Liver (tissue), 8 donors: ENCODE measurements at regions not wholly inside any gene's neighbourhood (a gene's known extent, or its start where the extent isn't known, plus 50 kb on each side); places are given as distances from the start of the nearest gene placed in this dataset.

Source experiments
- DNase-seq: peaks from one replicate; pipeline ENCODE4 v3.0.0-alpha.2; 2017; ENCODE audit warnings: low spot score
- H3K27ac ChIP-seq, 2 donors: one replicate each; pipeline ENCODE4 v1.7.0; 2013; ENCODE audit warnings: inconsistent platforms in 2 of 2, low read length in 2 of 2, control low read depth in 1 of 2, low read depth in 1 of 2, mild to moderate bottlenecking in 1 of 2
- H3K27me3 ChIP-seq, 4 donors: one replicate each; pipeline versions ENCODE4 v1.6.1 to v1.7.0; 2013; ENCODE audit warnings: low read length in 3 of 4, inconsistent platforms in 1 of 4, mild to moderate bottlenecking in 1 of 4, moderate library complexity in 1 of 4; ENCODE audit not compliant: control insufficient read depth in 4 of 4, insufficient read depth in 4 of 4
- H3K36me3 ChIP-seq, 4 donors: one replicate each; pipeline versions ENCODE4 v1.6.1 to v1.7.0; 2013; ENCODE audit warnings: low read length in 3 of 4, mild to moderate bottlenecking in 3 of 4, low read depth in 1 of 4, moderate library complexity in 1 of 4; ENCODE audit not compliant: control insufficient read depth in 4 of 4, insufficient read depth in 3 of 4
- H3K4me1 ChIP-seq, 4 donors: one replicate each; pipeline versions ENCODE4 v1.6.1 to v1.7.0; 2013; ENCODE audit warnings: low read length in 3 of 4, mild to moderate bottlenecking in 3 of 4, moderate library complexity in 1 of 4; ENCODE audit not compliant: control insufficient read depth in 4 of 4, insufficient read depth in 4 of 4
- H3K4me3 ChIP-seq, 3 donors: one replicate each; pipeline versions ENCODE4 v1.6.1 to v1.7.0; 2013; ENCODE audit warnings: low read length in 3 of 3, control low read depth in 1 of 3, low read depth in 1 of 3, mild to moderate bottlenecking in 1 of 3
- H3K9ac ChIP-seq, 2 donors: one replicate each; pipeline ENCODE4 v1.7.0; 2013; ENCODE audit warnings: low read length in 2 of 2, mild to moderate bottlenecking in 2 of 2, moderate library complexity in 2 of 2, control low read depth in 1 of 2, low read depth in 1 of 2
- H3K9me3 ChIP-seq, 4 donors: one replicate each; pipeline versions ENCODE4 v1.6.1 to v1.7.0; 2013; ENCODE audit warnings: low read length in 3 of 4; ENCODE audit not compliant: control insufficient read depth in 4 of 4
- EGR1 ChIP-seq, 2 donors: IDR thresholded peaks; 2 replicates each; pipeline ENCODE4 v1.6.1; 2016 to 2018; ENCODE audit warnings: antibody characterized with exemption in 2 of 2, low read depth in 2 of 2
- FOXA1 ChIP-seq: IDR thresholded peaks from 2 replicates; pipeline ENCODE4 v1.6.1; 2016; ENCODE audit warnings: antibody characterized with exemption
- FOXA2 ChIP-seq: IDR thresholded peaks from 2 replicates; pipeline ENCODE4 v1.6.1; 2016; ENCODE audit warnings: antibody characterized with exemption
- GABPA ChIP-seq, 2 donors: IDR thresholded peaks in 1 of 2; conservative IDR thresholded peaks in 1 of 2; 2 replicates each; pipeline ENCODE4 v1.6.1; 2016; ENCODE audit warnings: antibody characterized with exemption in 2 of 2, mild to moderate bottlenecking in 1 of 2, moderate library complexity in 1 of 2
- HNF4A ChIP-seq, 2 donors: conservative IDR thresholded peaks; 2 replicates each; pipeline ENCODE4 v1.6.1; 2016; ENCODE audit warnings: antibody characterized with exemption in 2 of 2, mild to moderate bottlenecking in 2 of 2
- HNF4G ChIP-seq: IDR thresholded peaks from 2 replicates; pipeline ENCODE4 v1.6.1; 2016; ENCODE audit warnings: antibody characterized with exemption
- JUND ChIP-seq, 2 donors: IDR thresholded peaks; 2 replicates each; pipeline ENCODE4 v1.6.1; 2016; ENCODE audit warnings: antibody characterized with exemption in 2 of 2
- NR2F2 ChIP-seq: IDR thresholded peaks from 2 replicates; pipeline ENCODE4 v1.6.1; 2016; ENCODE audit warnings: antibody characterized with exemption
- RAD21 ChIP-seq, 2 donors: IDR thresholded peaks; 2 replicates each; pipeline ENCODE4 v1.6.1; 2016; ENCODE audit warnings: antibody characterized with exemption in 2 of 2, mild to moderate bottlenecking in 2 of 2
- RXRA ChIP-seq, 2 donors: IDR thresholded peaks; 2 replicates each; pipeline ENCODE4 v1.6.1; 2017 to 2018; ENCODE audit warnings: antibody characterized with exemption in 2 of 2, mild to moderate bottlenecking in 1 of 2
- SP1 ChIP-seq: IDR thresholded peaks from 2 replicates; pipeline ENCODE4 v1.6.1; 2018; ENCODE audit warnings: antibody characterized with exemption, mild to moderate bottlenecking
- TAF1 ChIP-seq: conservative IDR thresholded peaks from 2 replicates; pipeline ENCODE4 v1.6.1; 2016; ENCODE audit warnings: antibody characterized with exemption, mild to moderate bottlenecking
- YY1 ChIP-seq: IDR thresholded peaks from 2 replicates; pipeline ENCODE4 v1.6.1; 2016; ENCODE audit warnings: antibody characterized with exemption, mild to moderate bottlenecking
- WGBS: extraction: QIAGEN DNeasy Blood & Tissue Kit; methylation state at CpG from one replicate; pipeline ENCODE4 v1.1.7; 2013; 5-methylcytosine and 5-hydroxymethylcytosine counted together
- TF ChIP-seq, protein P1 (sequence below): IDR thresholded peaks from 2 replicates; pipeline ENCODE4 v1.6.1; 2016; ENCODE audit warnings: antibody characterized with exemption
- TF ChIP-seq, protein P2 (sequence below): IDR thresholded peaks from 2 replicates; pipeline ENCODE4 v1.6.1; 2016; ENCODE audit warnings: antibody characterized with exemption, mild to moderate bottlenecking
- TF ChIP-seq, protein P3 (sequence below): IDR thresholded peaks from 2 replicates; pipeline ENCODE4 v1.6.1; 2016; ENCODE audit warnings: antibody characterized with exemption
- TF ChIP-seq, protein P4 (sequence below): IDR thresholded peaks from 2 replicates; pipeline ENCODE4 v1.6.1; 2016; ENCODE audit warnings: antibody characterized with exemption
- TF ChIP-seq, protein P5 (sequence below): fragments of 150-350 bp; IDR thresholded peaks from 2 replicates; pipeline ENCODE4 v1.5.1; 2017; ENCODE audit warnings: improper control_type of control experiment, low read depth, low read length; ENCODE audit not compliant: missing input control
- donor health status: healthy.
- donor health status: healthy.
- donor health status: healthy.
- donor health status: healthy.
- donor health status: healthy.

DNA sequence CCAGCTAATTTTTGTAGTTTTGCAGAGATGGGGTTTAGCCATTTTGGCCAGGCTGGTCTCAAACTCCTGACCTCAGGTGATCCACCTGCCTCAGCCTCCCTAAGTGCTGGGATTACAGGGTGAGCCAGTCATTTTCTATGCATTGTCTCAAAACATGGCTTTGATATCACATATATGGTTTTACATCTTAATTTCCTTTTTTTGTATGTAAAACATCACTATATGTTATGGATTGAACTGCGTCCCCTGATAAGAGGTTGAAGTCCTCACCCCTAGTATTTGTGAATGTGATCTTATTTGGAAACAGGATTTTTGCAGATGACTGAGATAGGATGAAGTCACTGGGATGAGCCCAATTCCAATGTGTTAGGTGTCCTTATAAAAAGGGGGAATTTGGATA is 89.8 kb upstream of the MYCN start:
- Histone ChIP-seq H3K36me3 (no peaks in the 10 kb centered on the region), H3K27me3 (no peaks in the 10 kb centered on the region), H3K9ac (no peak overlapping the region), H3K9me3 (no peaks in the 10 kb centered on the region), H3K27ac (no peak overlapping the region), H3K4me3 (no peak overlapping the region), H3K4me1 (no peaks in the 10 kb centered on the region)
- TF ChIP-seq HNF4A (conservative IDR thresholded peaks at IDR 0.05): no peak
- no peak for TF ChIP-seq RXRA (IDR thresholded peaks at IDR 0.05)
- no peak for TF ChIP-seq FOXA1
- TF ChIP-seq, protein P1, sequence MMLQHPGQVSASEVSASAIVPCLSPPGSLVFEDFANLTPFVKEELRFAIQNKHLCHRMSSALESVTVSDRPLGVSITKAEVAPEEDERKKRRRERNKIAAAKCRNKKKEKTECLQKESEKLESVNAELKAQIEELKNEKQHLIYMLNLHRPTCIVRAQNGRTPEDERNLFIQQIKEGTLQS: no peak
- TF ChIP-seq RAD21 (IDR thresholded peaks at IDR 0.05): no peak
- no peak for TF ChIP-seq GABPA (IDR thresholded peaks at IDR 0.05 in 1 of 2, conservative IDR thresholded peaks at IDR 0.05 in 1 of 2)
- TF ChIP-seq SP1: no peak
- TF ChIP-seq YY1: no peak
- TF ChIP-seq, protein P2, sequence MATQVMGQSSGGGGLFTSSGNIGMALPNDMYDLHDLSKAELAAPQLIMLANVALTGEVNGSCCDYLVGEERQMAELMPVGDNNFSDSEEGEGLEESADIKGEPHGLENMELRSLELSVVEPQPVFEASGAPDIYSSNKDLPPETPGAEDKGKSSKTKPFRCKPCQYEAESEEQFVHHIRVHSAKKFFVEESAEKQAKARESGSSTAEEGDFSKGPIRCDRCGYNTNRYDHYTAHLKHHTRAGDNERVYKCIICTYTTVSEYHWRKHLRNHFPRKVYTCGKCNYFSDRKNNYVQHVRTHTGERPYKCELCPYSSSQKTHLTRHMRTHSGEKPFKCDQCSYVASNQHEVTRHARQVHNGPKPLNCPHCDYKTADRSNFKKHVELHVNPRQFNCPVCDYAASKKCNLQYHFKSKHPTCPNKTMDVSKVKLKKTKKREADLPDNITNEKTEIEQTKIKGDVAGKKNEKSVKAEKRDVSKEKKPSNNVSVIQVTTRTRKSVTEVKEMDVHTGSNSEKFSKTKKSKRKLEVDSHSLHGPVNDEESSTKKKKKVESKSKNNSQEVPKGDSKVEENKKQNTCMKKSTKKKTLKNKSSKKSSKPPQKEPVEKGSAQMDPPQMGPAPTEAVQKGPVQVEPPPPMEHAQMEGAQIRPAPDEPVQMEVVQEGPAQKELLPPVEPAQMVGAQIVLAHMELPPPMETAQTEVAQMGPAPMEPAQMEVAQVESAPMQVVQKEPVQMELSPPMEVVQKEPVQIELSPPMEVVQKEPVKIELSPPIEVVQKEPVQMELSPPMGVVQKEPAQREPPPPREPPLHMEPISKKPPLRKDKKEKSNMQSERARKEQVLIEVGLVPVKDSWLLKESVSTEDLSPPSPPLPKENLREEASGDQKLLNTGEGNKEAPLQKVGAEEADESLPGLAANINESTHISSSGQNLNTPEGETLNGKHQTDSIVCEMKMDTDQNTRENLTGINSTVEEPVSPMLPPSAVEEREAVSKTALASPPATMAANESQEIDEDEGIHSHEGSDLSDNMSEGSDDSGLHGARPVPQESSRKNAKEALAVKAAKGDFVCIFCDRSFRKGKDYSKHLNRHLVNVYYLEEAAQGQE: no peak
- TF ChIP-seq, protein P3, sequence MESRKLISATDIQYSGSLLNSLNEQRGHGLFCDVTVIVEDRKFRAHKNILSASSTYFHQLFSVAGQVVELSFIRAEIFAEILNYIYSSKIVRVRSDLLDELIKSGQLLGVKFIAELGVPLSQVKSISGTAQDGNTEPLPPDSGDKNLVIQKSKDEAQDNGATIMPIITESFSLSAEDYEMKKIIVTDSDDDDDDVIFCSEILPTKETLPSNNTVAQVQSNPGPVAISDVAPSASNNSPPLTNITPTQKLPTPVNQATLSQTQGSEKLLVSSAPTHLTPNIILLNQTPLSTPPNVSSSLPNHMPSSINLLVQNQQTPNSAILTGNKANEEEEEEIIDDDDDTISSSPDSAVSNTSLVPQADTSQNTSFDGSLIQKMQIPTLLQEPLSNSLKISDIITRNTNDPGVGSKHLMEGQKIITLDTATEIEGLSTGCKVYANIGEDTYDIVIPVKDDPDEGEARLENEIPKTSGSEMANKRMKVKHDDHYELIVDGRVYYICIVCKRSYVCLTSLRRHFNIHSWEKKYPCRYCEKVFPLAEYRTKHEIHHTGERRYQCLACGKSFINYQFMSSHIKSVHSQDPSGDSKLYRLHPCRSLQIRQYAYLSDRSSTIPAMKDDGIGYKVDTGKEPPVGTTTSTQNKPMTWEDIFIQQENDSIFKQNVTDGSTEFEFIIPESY: no peak
- TF ChIP-seq FOXA2: no peak
- no peak for TF ChIP-seq NR2F2
- DNase-seq: no peak
- 95% methylated on average over 1 of the region's 1 CpG for WGBS

DNA sequence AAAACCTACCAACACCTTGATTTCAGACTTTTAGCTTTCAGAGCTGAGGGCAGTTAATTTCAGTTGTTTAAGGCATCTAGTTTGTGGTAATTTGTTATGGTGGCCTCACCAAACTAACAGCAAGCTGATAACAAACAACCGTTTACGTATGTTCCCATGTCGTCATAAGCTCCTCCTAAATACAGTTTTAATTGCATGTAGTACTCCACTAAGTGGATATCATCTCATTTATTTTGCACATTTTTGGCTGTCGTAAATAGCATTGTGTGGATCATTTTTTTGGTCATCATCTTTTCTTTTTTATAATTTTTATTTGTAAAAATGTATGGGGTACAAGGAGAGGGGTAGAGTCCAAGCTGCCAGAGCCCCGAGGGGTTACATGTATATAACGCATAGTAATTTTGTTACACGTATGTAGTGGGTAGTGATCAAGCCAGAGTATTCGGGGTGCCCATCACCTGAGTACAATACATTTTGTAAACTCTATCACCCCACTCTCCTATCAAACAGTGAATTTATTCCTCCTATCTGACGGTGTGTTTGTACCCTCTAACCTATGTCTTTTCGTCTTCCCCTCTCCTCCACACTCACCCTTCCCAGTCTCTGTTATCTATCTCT is 89.2 kb upstream of the MYCN start:
- Histone ChIP-seq H3K4me3 (no peak overlapping the region), H3K4me1 (no peaks in the 10 kb centered on the region), H3K9me3 (no peaks in the 10 kb centered on the region), H3K27me3 (no peaks in the 10 kb centered on the region), H3K9ac (no peak overlapping the region), H3K27ac (no peak overlapping the region), H3K36me3 (no peaks in the 10 kb centered on the region)
- WGBS: 95% methylated on average over 10 of the region's 10 CpGs
- DNase-seq: no peak
- TF ChIP-seq, protein P2: no peak
- no peak for TF ChIP-seq HNF4G
- no peak for TF ChIP-seq FOXA1
- TF ChIP-seq, protein P4, sequence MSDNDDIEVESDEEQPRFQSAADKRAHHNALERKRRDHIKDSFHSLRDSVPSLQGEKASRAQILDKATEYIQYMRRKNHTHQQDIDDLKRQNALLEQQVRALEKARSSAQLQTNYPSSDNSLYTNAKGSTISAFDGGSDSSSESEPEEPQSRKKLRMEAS: no peak
- TF ChIP-seq, protein P5, sequence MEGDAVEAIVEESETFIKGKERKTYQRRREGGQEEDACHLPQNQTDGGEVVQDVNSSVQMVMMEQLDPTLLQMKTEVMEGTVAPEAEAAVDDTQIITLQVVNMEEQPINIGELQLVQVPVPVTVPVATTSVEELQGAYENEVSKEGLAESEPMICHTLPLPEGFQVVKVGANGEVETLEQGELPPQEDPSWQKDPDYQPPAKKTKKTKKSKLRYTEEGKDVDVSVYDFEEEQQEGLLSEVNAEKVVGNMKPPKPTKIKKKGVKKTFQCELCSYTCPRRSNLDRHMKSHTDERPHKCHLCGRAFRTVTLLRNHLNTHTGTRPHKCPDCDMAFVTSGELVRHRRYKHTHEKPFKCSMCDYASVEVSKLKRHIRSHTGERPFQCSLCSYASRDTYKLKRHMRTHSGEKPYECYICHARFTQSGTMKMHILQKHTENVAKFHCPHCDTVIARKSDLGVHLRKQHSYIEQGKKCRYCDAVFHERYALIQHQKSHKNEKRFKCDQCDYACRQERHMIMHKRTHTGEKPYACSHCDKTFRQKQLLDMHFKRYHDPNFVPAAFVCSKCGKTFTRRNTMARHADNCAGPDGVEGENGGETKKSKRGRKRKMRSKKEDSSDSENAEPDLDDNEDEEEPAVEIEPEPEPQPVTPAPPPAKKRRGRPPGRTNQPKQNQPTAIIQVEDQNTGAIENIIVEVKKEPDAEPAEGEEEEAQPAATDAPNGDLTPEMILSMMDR: no peak
- no peak for TF ChIP-seq YY1
- no peak for TF ChIP-seq RAD21 (IDR thresholded peaks at IDR 0.05)
- TF ChIP-seq, protein P3: no peak
- no peak for TF ChIP-seq HNF4A (conservative IDR thresholded peaks at IDR 0.05)
- no peak for TF ChIP-seq SP1
- no peak for TF ChIP-seq FOXA2
- TF ChIP-seq TAF1: no peak
- no peak for TF ChIP-seq EGR1 (IDR thresholded peaks at IDR 0.05; ENCODE audit: low read depth in 2 of 2)
- no peak for TF ChIP-seq NR2F2
- TF ChIP-seq JUND (IDR thresholded peaks at IDR 0.05): no peak
- TF ChIP-seq RXRA (IDR thresholded peaks at IDR 0.05): no peak
